H1 (cell line): ENCODE measurements at regions not wholly inside any gene's neighbourhood (a gene's known extent, or its start where the extent isn't known, plus 50 kb on each side); places are given as distances from the start of the nearest gene placed in this dataset.
A peak's percentile ranks its signal among the peaks of the same experiment; 100 is the strongest.

ENCODE experiments used
- CTCF ChIA-PET: fragments of 300-600 bp; sonication (Branson Sonifier 250); formaldehyde crosslinking; loops from one replicate; lab custom pipeline; 2021; ENCODE audit not compliant: partially characterized antibody; lab: Charles Lee
- POLR2A ChIA-PET: fragments of 300-600 bp; sonication (Branson Sonifier 250); formaldehyde crosslinking; loops from one replicate; lab custom pipeline; 2021; ENCODE audit warnings: inconsistent platforms; ENCODE audit not compliant: partially characterized antibody; lab: Charles Lee
- DNase-seq, 2 experiments: peaks; one replicate each; pipeline versions ENCODE4 v3.0.0 to v3.0.0-alpha.2; 2010 to 2022; ENCODE audit warnings: low spot score in 2 of 2, low read depth in 1 of 2, mixed read lengths in 1 of 2
- FAIRE-seq: peaks from 2 replicates; lab custom pipeline; 2011; peaks lifted over from hg19 to GRCh38; lab: Jason Lieb, UNC
- H2AFZ ChIP-seq: 2 replicates; pipeline ENCODE4 v1.8.1; 2012; ENCODE audit warnings: low read length, inconsistent platforms
- H2AK5ac ChIP-seq: 2 replicates; pipeline ENCODE4 v1.6.1; 2013; ENCODE audit warnings: low read depth, low read length
- H2BK120ac ChIP-seq: replicated peaks from 2 replicates; pipeline ENCODE3; 2013; ENCODE audit warnings: low read depth, low read length, inconsistent platforms
- H2BK12ac ChIP-seq: 2 replicates; pipeline ENCODE4 v1.6.1; 2013; ENCODE audit warnings: low read depth, low read length
- H2BK15ac ChIP-seq: 2 replicates; pipeline ENCODE4 v1.6.1; 2013; ENCODE audit warnings: low read length
- H2BK20ac ChIP-seq: 2 replicates; pipeline ENCODE4 v1.6.1; 2013; ENCODE audit warnings: low read length
- H2BK5ac ChIP-seq: 2 replicates; pipeline ENCODE4 v1.6.1; 2013; ENCODE audit warnings: low read depth, low read length
- H3K14ac ChIP-seq: 2 replicates; pipeline ENCODE4 v1.6.1; 2013; ENCODE audit warnings: inconsistent platforms; ENCODE audit not compliant: insufficient read length
- H3K18ac ChIP-seq: 2 replicates; pipeline ENCODE4 v1.6.1; 2013; ENCODE audit warnings: low read length; ENCODE audit errors: extremely low read depth
- H3K23ac ChIP-seq: 2 replicates; pipeline ENCODE4 v1.6.1; 2013; ENCODE audit warnings: inconsistent platforms; ENCODE audit not compliant: insufficient read length
- H3K23me2 ChIP-seq: 2 replicates; pipeline ENCODE4 v1.6.1; 2013; ENCODE audit warnings: low read depth, low read length
- H3K27ac ChIP-seq: 2 replicates; pipeline ENCODE4 v1.6.1; 2011; ENCODE audit warnings: low read depth, low read length, inconsistent platforms
- H3K27me3 ChIP-seq, 4 experiments: replicated peaks in 1 of 4; 1 replicate in 1 of 4; 2 replicates in 3 of 4; pipeline versions ENCODE4 v1.6.1 to v1.8.1; 2011 to 2013; ENCODE audit warnings: low read length in 3 of 4, mild to moderate bottlenecking in 3 of 4, inconsistent platforms in 2 of 4, mixed read lengths in 2 of 4, moderate library complexity in 1 of 4; ENCODE audit not compliant: control insufficient read depth in 3 of 4, insufficient read depth in 3 of 4; ENCODE audit errors: extremely low read depth in 1 of 4
- H3K36me3 ChIP-seq, 4 experiments: 2 replicates each; pipeline versions ENCODE4 v1.6.1 to v1.8.1; 2011 to 2013; ENCODE audit warnings: mild to moderate bottlenecking in 4 of 4, low read length in 3 of 4, moderate library complexity in 2 of 4, control low read depth in 1 of 4, inconsistent platforms in 1 of 4; ENCODE audit not compliant: insufficient read depth in 4 of 4, control insufficient read depth in 2 of 4
- H3K4ac ChIP-seq: replicated peaks from 2 replicates; pipeline ENCODE3; 2013; ENCODE audit warnings: low read length, low read depth, mixed read lengths, inconsistent platforms; ENCODE audit not compliant: insufficient read length
- H3K4me1 ChIP-seq, 4 experiments: replicated peaks in 1 of 4; 1 replicate in 1 of 4; 2 replicates in 3 of 4; pipeline versions ENCODE4 v1.6.1 to v1.8.1; 2011 to 2013; ENCODE audit warnings: low read length in 3 of 4, inconsistent platforms in 2 of 4, mixed read lengths in 1 of 4; ENCODE audit not compliant: insufficient read depth in 4 of 4, control insufficient read depth in 3 of 4
- H3K4me2 ChIP-seq, 2 experiments: 2 replicates each; pipeline versions ENCODE4 v1.6.1 to v1.8.1; 2011 to 2013; ENCODE audit warnings: low read depth in 2 of 2, low read length in 2 of 2, control low read depth in 1 of 2, inconsistent platforms in 1 of 2, mild to moderate bottlenecking in 1 of 2; ENCODE audit not compliant: insufficient read depth in 1 of 2
- H3K4me3 ChIP-seq, 4 experiments: fragments of 200-600, 300-600 bp in 1 of 4; sonication (generic), shearing (Covaris generic), sonication (Bioruptor Twin) in 1 of 4; 2 replicates each; pipeline versions ENCODE4 v1.5.1 to v1.8.1; 2011 to 2016; ENCODE audit warnings: low read length in 4 of 4, low read depth in 3 of 4, control low read depth in 2 of 4, inconsistent platforms in 2 of 4, mild to moderate bottlenecking in 2 of 4, mixed read lengths in 1 of 4, moderate library complexity in 1 of 4; ENCODE audit not compliant: insufficient read depth in 2 of 4; ENCODE audit errors: extremely low read depth in 1 of 4
- H3K56ac ChIP-seq: replicated peaks from 2 replicates; pipeline ENCODE3; 2013; ENCODE audit warnings: low read depth, mild to moderate bottlenecking, mixed read lengths, low read length, inconsistent platforms; ENCODE audit not compliant: insufficient read length
- H3K79me1 ChIP-seq: 2 replicates; pipeline ENCODE4 v1.6.1; 2013; ENCODE audit warnings: low read depth, low read length, control low read depth
- H3K79me2 ChIP-seq, 2 experiments: 2 replicates each; pipeline versions ENCODE4 v1.6.1 to v1.8.1; 2012 to 2013; ENCODE audit warnings: low read length in 2 of 2, mild to moderate bottlenecking in 2 of 2, inconsistent platforms in 1 of 2; ENCODE audit not compliant: insufficient read depth in 2 of 2, control insufficient read depth in 1 of 2
- H3K9ac ChIP-seq, 4 experiments: replicated peaks in 1 of 4; 1 replicate in 1 of 4; 2 replicates in 3 of 4; pipeline versions ENCODE4 v1.6.1 to v1.8.1; 2011 to 2013; ENCODE audit warnings: low read depth in 3 of 4, low read length in 3 of 4, control low read depth in 2 of 4, mild to moderate bottlenecking in 2 of 4, moderate library complexity in 2 of 4, inconsistent platforms in 1 of 4; ENCODE audit errors: extremely low read depth in 1 of 4
- H3K9me3 ChIP-seq, 2 experiments: 2 replicates each; pipeline versions ENCODE4 v1.6.1 to v1.8.1; 2012 to 2013; ENCODE audit warnings: mild to moderate bottlenecking in 2 of 2, moderate library complexity in 2 of 2, control low read depth in 1 of 2, inconsistent platforms in 1 of 2, low read depth in 1 of 2, low read length in 1 of 2, mixed read lengths in 1 of 2; ENCODE audit not compliant: insufficient read depth in 2 of 2
- H4K20me1 ChIP-seq, 2 experiments: replicated peaks in 1 of 2; 2 replicates each; pipeline versions ENCODE3 to v1.8.1; 2011 to 2013; ENCODE audit warnings: inconsistent platforms in 2 of 2, low read length in 2 of 2, mild to moderate bottlenecking in 1 of 2; ENCODE audit not compliant: insufficient read depth in 2 of 2, control insufficient read depth in 1 of 2
- H4K5ac ChIP-seq: 2 replicates; pipeline ENCODE4 v1.6.1; 2013; ENCODE audit warnings: low read length, low read depth, mixed read lengths, inconsistent platforms; ENCODE audit not compliant: insufficient read length
- H4K8ac ChIP-seq: 2 replicates; pipeline ENCODE4 v1.8.0; 2013; ENCODE audit warnings: mild to moderate bottlenecking, moderate library complexity, low read length, inconsistent platforms; ENCODE audit not compliant: insufficient read depth; ENCODE audit errors: extremely low read depth
- H4K91ac ChIP-seq: replicated peaks from 2 replicates; pipeline ENCODE3; 2013; ENCODE audit warnings: low read length, mixed read lengths, inconsistent platforms; ENCODE audit not compliant: insufficient read length
- CBX8 ChIP-seq: fragments of 300-800, 300-1000 bp; sonication (generic); IDR thresholded peaks from 2 replicates; pipeline ENCODE4 v1.7.1; 2016; ENCODE audit warnings: low read depth, low read length, borderline replicate concordance
- CTCF ChIP-seq, 3 experiments: IDR thresholded peaks; 1 replicate in 2 of 3; 2 replicates in 1 of 3; pipeline versions ENCODE4 v1.5.1 to v1.6.1; 2011; ENCODE audit warnings: low read length in 3 of 3, mild to moderate bottlenecking in 3 of 3, inconsistent platforms in 2 of 3, low read depth in 1 of 3, moderate library complexity in 1 of 3; ENCODE audit not compliant: insufficient read depth in 1 of 3; ENCODE audit errors: control extremely low read depth in 1 of 3
- GTF2F1 ChIP-seq: IDR thresholded peaks from 2 replicates; pipeline ENCODE4 v1.6.1; 2012; ENCODE audit warnings: low read depth, low read length, improper control_type of control experiment, borderline replicate concordance
- JUND ChIP-seq: IDR thresholded peaks from 2 replicates; pipeline ENCODE4 v1.6.1; 2011; ENCODE audit warnings: mild to moderate bottlenecking, improper control_type of control experiment, low read length
- KDM5A ChIP-seq: fragments of 200-600 bp; IDR thresholded peaks from 2 replicates; pipeline ENCODE4 v1.7.1; 2012; ENCODE audit warnings: mild to moderate bottlenecking, low read length, inconsistent platforms, mixed read lengths
- MAX ChIP-seq: IDR thresholded peaks from 2 replicates; pipeline ENCODE4 v1.6.1; 2012; ENCODE audit warnings: inconsistent platforms
- RBBP5 ChIP-seq: IDR thresholded peaks from 2 replicates; pipeline ENCODE4 v1.7.1; 2012; ENCODE audit warnings: low read depth, mild to moderate bottlenecking, inconsistent platforms, low read length, moderate library complexity, borderline replicate concordance
- SIX5 ChIP-seq: IDR thresholded peaks from 2 replicates; pipeline ENCODE4 v1.6.1; 2011; ENCODE audit warnings: mild to moderate bottlenecking, low read depth, low read length
- USF2 ChIP-seq: IDR thresholded peaks from 2 replicates; pipeline ENCODE4 v1.6.1; 2011; ENCODE audit warnings: low read length, improper control_type of control experiment
- WGBS, 2 experiments: shearing (Covaris generic) in 1 of 2; methylation state at CpG; one replicate each; pipeline versions ENCODE4 v1.1.6 to v1.1.7; 2013 to 2015; ENCODE audit warnings: low lambda C conversion rate in 2 of 2, mixed read lengths in 2 of 2, inconsistent platforms in 1 of 2, low coverage in 1 of 2, missing lambda C conversion rate in 1 of 2; ENCODE audit not compliant: insufficient replicate concordance in 2 of 2, insufficient coverage in 1 of 2, insufficient read length in 1 of 2; ENCODE audit errors: extremely low coverage in 1 of 2, missing lambda C conversion rate in 1 of 2; 5-methylcytosine and 5-hydroxymethylcytosine counted together

- Histone ChIP-seq H3K27me3 (no peaks in the 10 kb centered on the region), H2AFZ (no peak overlapping the region), H2BK20ac (no peak overlapping the region), H2BK5ac (no peak overlapping the region), H4K8ac (no peak overlapping the region), H3K23ac (no peak overlapping the region), H3K9me3 (no peaks in the 10 kb centered on the region), H4K91ac (no peak overlapping the region), H2BK120ac (no peak overlapping the region), H3K18ac (no peak overlapping the region), H3K36me3 (no peaks in the 10 kb centered on the region), H3K79me1 (no peaks in the 10 kb centered on the region), H3K4ac (peak overlapping the region; percentile 53), H4K20me1 (no peaks in the 10 kb centered on the region), H2BK15ac (no peak overlapping the region), H2BK12ac (no peak overlapping the region), H2AK5ac (no peak overlapping the region), H3K4me2 (no peak overlapping the region; a peak in 1 of 4 replicates), H3K9ac (no peak overlapping the region), H3K4me1 (peaks cover 0 to 13% (median 3%) of the 10 kb centered on the region in 4 experiments; a peak in 5 of 7 replicates), H3K27ac (no peak overlapping the region), H3K23me2 (no peaks in the 10 kb centered on the region), H4K5ac (no peak overlapping the region), H3K79me2 (no peaks in the 10 kb centered on the region), H3K56ac (no peak overlapping the region), H3K14ac (no peak overlapping the region), H3K4me3 (no peak overlapping the region)
- FAIRE-seq, result no peak
- ChIA-PET POLR2A (no interaction called here), CTCF (interaction anchor here (0.9 kb wide), 1 partner anchor 45 kb away, joined by 3 read pairs; no protein-coding TSS in a partner anchor)
- 53% methylated on average over 3 of the region's 3 CpGs; no CpG with 5 or more reads in 1 of the 2 experiments for WGBS, 2 experiments
- DNase-seq, result no peak
- TF ChIP-seq RBBP5 (no peak), USF2 (no peak), KDM5A (no peak), MAX (no peak), JUND (no peak), CBX8 (no peak), CTCF (IDR thresholded peaks at IDR 0.05; ENCODE audit: control extremely low read depth in 1 of 3, insufficient read depth in 1 of 3, low read depth in 1 of 3, low read length in 3 of 3) (no peak), SIX5 (no peak), GTF2F1 (no peak)
Observed at GRCh38 chr9:16221822-16222547, 648.5 kb downstream of the BNC2 start.
